ENCODE measurements at regions not wholly inside any gene's neighbourhood (a gene's known extent, or its start where the extent isn't known, plus 50 kb on each side); places are given as distances from the start of the nearest gene placed in this dataset.

GRCh38 chr5:89967771-89968444, 441.6 kb downstream of the CETN3 start:
- no peak for TF ChIP-seq CTCF (IDR thresholded peaks at IDR 0.05)
- TF ChIP-seq POLR2A (IDR thresholded peaks at IDR 0.05), result no peak
- TF ChIP-seq POLR2AphosphoS5 (IDR thresholded peaks at IDR 0.05; ENCODE audit: insufficient read depth in 1 of 2, low read depth in 1 of 2), result no peak
